PFSK-1 (cell line): ENCODE measurements at regions not wholly inside any gene's neighbourhood (a gene's known extent, or its start where the extent isn't known, plus 50 kb on each side); places are given as distances from the start of the nearest gene placed in this dataset.

Experiments used
- FOXP2 ChIP-seq: optimal IDR thresholded peaks from 2 replicates; pipeline ENCODE3; 2011; ENCODE audit warnings: borderline replicate concordance, control low read depth, inconsistent platforms; ENCODE audit not compliant: insufficient read depth; ENCODE audit errors: extremely low read length, extremely low read depth
- POLR2AphosphoS5 ChIP-seq: IDR thresholded peaks from 2 replicates; pipeline ENCODE4 v1.6.1; 2012; ENCODE audit warnings: low read depth, mild to moderate bottlenecking, control low read depth, low read length, moderate library complexity
- REST ChIP-seq, 2 experiments: IDR thresholded peaks; 2 replicates each; pipeline versions ENCODE4 v1.6.1 to v1.8.0; 2011 to 2012; ENCODE audit warnings: low read depth in 2 of 2, low read length in 2 of 2, control low read depth in 1 of 2, inconsistent platforms in 1 of 2, mild to moderate bottlenecking in 1 of 2, moderate library complexity in 1 of 2; ENCODE audit not compliant: insufficient read depth in 1 of 2
- SIN3A ChIP-seq: IDR thresholded peaks from 2 replicates; pipeline ENCODE4 v1.6.1; 2012; ENCODE audit warnings: mild to moderate bottlenecking, low read length, moderate library complexity, borderline replicate concordance; ENCODE audit not compliant: insufficient read depth
- TAF1 ChIP-seq: IDR thresholded peaks from 2 replicates; pipeline ENCODE4 v1.6.1; 2012; ENCODE audit warnings: low read length, control low read depth, borderline replicate concordance; ENCODE audit not compliant: insufficient read depth

GRCh38 chr1:55555956-55556725 is 341.0 kb upstream of the USP24 start:
- TF ChIP-seq TAF1 (no peak), SIN3A (no peak), FOXP2 (no peak), POLR2AphosphoS5 (no peak), REST (IDR thresholded peaks at IDR 0.05; ENCODE audit: insufficient read depth in 1 of 2, low read depth in 2 of 2, low read length in 2 of 2) (no peak)

- TF ChIP-seq TAF1: no peak
- no peak for TF ChIP-seq POLR2AphosphoS5
- TF ChIP-seq FOXP2: no peak
- TF ChIP-seq REST (IDR thresholded peaks at IDR 0.05; ENCODE audit: insufficient read depth in 1 of 2, low read depth in 2 of 2, low read length in 2 of 2): no peak
- TF ChIP-seq SIN3A: no peak
Measured at GRCh38 chr1:55554611-55555010, 339.4 kb upstream of the USP24 start.

GRCh38 chr1:55552636-55553035 is 337.5 kb upstream of the USP24 start:
- TF ChIP-seq FOXP2 (no peak), TAF1 (no peak), SIN3A (no peak), POLR2AphosphoS5 (no peak), REST (IDR thresholded peaks at IDR 0.05; ENCODE audit: insufficient read depth in 1 of 2, low read depth in 2 of 2, low read length in 2 of 2) (no peak)

- no peak for TF ChIP-seq SIN3A
- no peak for TF ChIP-seq FOXP2
- no peak for TF ChIP-seq REST (IDR thresholded peaks at IDR 0.05; ENCODE audit: insufficient read depth in 1 of 2, low read depth in 2 of 2, low read length in 2 of 2)
- no peak for TF ChIP-seq POLR2AphosphoS5
- no peak for TF ChIP-seq TAF1
Measured at GRCh38 chr1:55547405-55547804, 332.2 kb upstream of the USP24 start.
